ENCODE measurements at regions not wholly inside any gene's neighbourhood (a gene's known extent, or its start where the extent isn't known, plus 50 kb on each side); places are given as distances from the start of the nearest gene placed in this dataset.

- TF ChIP-seq CTCF (IDR thresholded peaks at IDR 0.05; ENCODE audit: insufficient read depth, low read depth, low read length) (no peak), EZH2 (IDR thresholded peaks at IDR 0.05; ENCODE audit: insufficient read depth, low read length) (no peak)
These were observed 145.1 kb downstream of the KCNE4 start for GRCh38 chr2:223197046-223197445.
